ENCODE measurements at regions not wholly inside any gene's neighbourhood (a gene's known extent, or its start where the extent isn't known, plus 50 kb on each side); places are given as distances from the start of the nearest gene placed in this dataset.

DNA sequence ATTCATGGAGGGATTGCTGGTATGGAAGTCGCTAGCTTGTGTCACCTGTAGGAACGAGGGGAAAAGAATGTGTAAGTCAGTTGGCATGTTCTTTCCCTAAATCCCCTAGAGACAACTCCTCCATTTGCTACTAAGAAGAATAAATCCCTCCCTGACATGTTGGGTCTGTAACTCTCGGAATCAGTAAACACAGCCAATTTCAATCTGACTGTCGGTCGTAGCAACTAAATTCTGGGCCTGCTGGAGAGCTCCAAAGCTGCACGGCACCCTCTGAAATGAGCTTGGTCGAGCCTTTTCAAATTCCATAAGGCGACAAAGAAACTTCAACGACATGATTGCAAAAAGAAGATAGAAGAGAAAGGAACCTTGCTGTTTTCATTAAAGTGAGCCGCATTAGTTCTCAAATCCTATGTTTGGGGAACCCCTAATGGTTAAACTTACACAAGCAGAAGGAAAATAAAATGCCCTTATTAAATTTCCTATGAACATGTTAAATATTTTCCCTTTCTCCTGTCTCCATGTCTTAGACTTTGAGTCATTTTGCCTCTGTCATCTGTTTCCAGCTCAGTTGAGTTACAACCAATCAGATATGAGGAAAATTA lies 735.8 kb upstream of the WWC1 start:
- TF ChIP-seq, protein P1, sequence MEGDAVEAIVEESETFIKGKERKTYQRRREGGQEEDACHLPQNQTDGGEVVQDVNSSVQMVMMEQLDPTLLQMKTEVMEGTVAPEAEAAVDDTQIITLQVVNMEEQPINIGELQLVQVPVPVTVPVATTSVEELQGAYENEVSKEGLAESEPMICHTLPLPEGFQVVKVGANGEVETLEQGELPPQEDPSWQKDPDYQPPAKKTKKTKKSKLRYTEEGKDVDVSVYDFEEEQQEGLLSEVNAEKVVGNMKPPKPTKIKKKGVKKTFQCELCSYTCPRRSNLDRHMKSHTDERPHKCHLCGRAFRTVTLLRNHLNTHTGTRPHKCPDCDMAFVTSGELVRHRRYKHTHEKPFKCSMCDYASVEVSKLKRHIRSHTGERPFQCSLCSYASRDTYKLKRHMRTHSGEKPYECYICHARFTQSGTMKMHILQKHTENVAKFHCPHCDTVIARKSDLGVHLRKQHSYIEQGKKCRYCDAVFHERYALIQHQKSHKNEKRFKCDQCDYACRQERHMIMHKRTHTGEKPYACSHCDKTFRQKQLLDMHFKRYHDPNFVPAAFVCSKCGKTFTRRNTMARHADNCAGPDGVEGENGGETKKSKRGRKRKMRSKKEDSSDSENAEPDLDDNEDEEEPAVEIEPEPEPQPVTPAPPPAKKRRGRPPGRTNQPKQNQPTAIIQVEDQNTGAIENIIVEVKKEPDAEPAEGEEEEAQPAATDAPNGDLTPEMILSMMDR (IDR thresholded peaks at IDR 0.05): no peak
- no peak for TF ChIP-seq ZFX (IDR thresholded peaks at IDR 0.05; ENCODE audit: borderline replicate concordance)
